Right lobe of liver (tissue), 6 donors: ENCODE measurements at regions not wholly inside any gene's neighbourhood (a gene's known extent, or its start where the extent isn't known, plus 50 kb on each side); places are given as distances from the start of the nearest gene placed in this dataset.

Experiments
- ATAC-seq, 4 donors: fragments of 200-7000 bp; cut with Tn5 transposase; one replicate each; pipeline ENCODE4 v1.9.1; 2020; ENCODE audit warnings: mild to moderate bottlenecking in 4 of 4, moderate library complexity in 4 of 4
- DNase-seq, 3 donors: peaks; one replicate each; pipeline ENCODE4 v3.0.0-alpha.2; 2020
- H3K27ac ChIP-seq, 3 donors: fragments of 200-600 bp; one replicate each; pipeline ENCODE4 v1.8.0; 2022
- H3K27me3 ChIP-seq, 2 donors: fragments of 200-600 bp; one replicate each; pipeline ENCODE4 v1.8.0; 2022
- H3K36me3 ChIP-seq, 4 donors: fragments of 200-600 bp; sonication (generic) in 1 of 4; one replicate each; pipeline versions ENCODE4 v1.5.1 to v1.8.0; 2017 to 2022; ENCODE audit warnings: control low read depth in 1 of 4
- H3K4me1 ChIP-seq, 4 donors: fragments of 200-600 bp; sonication (generic) in 1 of 4; one replicate each; pipeline versions ENCODE4 v1.5.1 to v1.8.0; 2017 to 2022; ENCODE audit warnings: control low read depth in 1 of 4
- H3K4me3 ChIP-seq, 3 donors: fragments of 200-600 bp; one replicate each; pipeline ENCODE4 v1.8.0; 2022
- H3K9me3 ChIP-seq, 4 donors: fragments of 200-600 bp; sonication (generic) in 1 of 4; one replicate each; pipeline versions ENCODE4 v1.5.1 to v1.8.0; 2017 to 2022; ENCODE audit warnings: control low read depth in 1 of 4
- CTCF ChIP-seq, 4 donors: fragments of 200-600 bp in 3 of 4; fragments of 450-650 bp in 1 of 4; IDR thresholded peaks; one replicate each; pipeline versions ENCODE4 v1.5.1 to v1.8.0; 2016 to 2022; ENCODE audit warnings: antibody characterized with exemption in 4 of 4, mild to moderate bottlenecking in 2 of 4
- POLR2A ChIP-seq: fragments of 450-650 bp; IDR thresholded peaks from one replicate; pipeline ENCODE4 v1.6.1; 2017; ENCODE audit warnings: antibody characterized with exemption, mild to moderate bottlenecking
- WGBS: methylation state at CpG from one replicate; pipeline ENCODE4 v1.1.6; 2018; ENCODE audit warnings: low coverage, low lambda C conversion rate; ENCODE audit not compliant: insufficient coverage; ENCODE audit errors: missing lambda C conversion rate; 5-methylcytosine and 5-hydroxymethylcytosine counted together
- intact Hi-C, 2 donors: fragments of 100-400 bp; cut with DNase I; formaldehyde crosslinking; loops; one replicate each; pipeline versions ENCODE4 v1.11.2 to v1.14.1; 2022
- donor health status: DM: no; HTN: yes; CAD: no.
- donor health status: DM: no; HTN: no; CAD: no.
- donor health status: DM: no; HTN: no; CAD: no.
- donor health status: DM: no; HTN: yes; CAD: no.
- donor health status: DM: no; HTN: yes; CAD: no.

GRCh38 chr3:40844896-40845295 lies 320.1 kb downstream of the ZNF621 start:
- DNase-seq (no peak), ATAC-seq (no peak)
- Histone ChIP-seq H3K36me3 (no peaks in the 10 kb centered on the region), H3K27ac (no peak overlapping the region), H3K27me3 (no peaks in the 10 kb centered on the region), H3K9me3 (no peaks in the 10 kb centered on the region), H3K4me1 (no peaks in the 10 kb centered on the region), H3K4me3 (no peak overlapping the region)
- TF ChIP-seq POLR2A (no peak), CTCF (IDR thresholded peaks at IDR 0.05) (no peak)
- intact Hi-C loops = no loop called here
- 71% methylated on average over 2 of the region's 2 CpGs for WGBS

- WGBS = 100% methylated on average over 1 of the region's 1 CpG
- no peaks in the 10 kb centered on the region for H3K9me3 ChIP-seq
- intact Hi-C loops = no loop called here
- H3K4me1 ChIP-seq = no peaks in the 10 kb centered on the region
- no peak overlapping the region for H3K27ac ChIP-seq
- no peaks in the 10 kb centered on the region for H3K27me3 ChIP-seq
- no peak for DNase-seq
- H3K36me3 ChIP-seq = no peaks in the 10 kb centered on the region
- no peak for TF ChIP-seq CTCF (IDR thresholded peaks at IDR 0.05)
- no peak for TF ChIP-seq POLR2A
- ATAC-seq = no peak
- H3K4me3 ChIP-seq = no peak overlapping the region
Observed at GRCh38 chr3:40845447-40845846, 320.7 kb downstream of the ZNF621 start.

- ATAC-seq = no peak
- intact Hi-C loops = no loop called here
- DNase-seq = no peak
- Histone ChIP-seq H3K9me3 (no peaks in the 10 kb centered on the region), H3K27ac (no peak overlapping the region), H3K27me3 (no peaks in the 10 kb centered on the region), H3K4me3 (no peak overlapping the region), H3K4me1 (no peaks in the 10 kb centered on the region), H3K36me3 (no peaks in the 10 kb centered on the region)
- TF ChIP-seq POLR2A (no peak), CTCF (IDR thresholded peaks at IDR 0.05) (no peak)
- WGBS = no CpG with 5 or more reads among the region's 1 CpG
Observed at GRCh38 chr3:40845916-40846315, 321.2 kb downstream of the ZNF621 start.

DNA sequence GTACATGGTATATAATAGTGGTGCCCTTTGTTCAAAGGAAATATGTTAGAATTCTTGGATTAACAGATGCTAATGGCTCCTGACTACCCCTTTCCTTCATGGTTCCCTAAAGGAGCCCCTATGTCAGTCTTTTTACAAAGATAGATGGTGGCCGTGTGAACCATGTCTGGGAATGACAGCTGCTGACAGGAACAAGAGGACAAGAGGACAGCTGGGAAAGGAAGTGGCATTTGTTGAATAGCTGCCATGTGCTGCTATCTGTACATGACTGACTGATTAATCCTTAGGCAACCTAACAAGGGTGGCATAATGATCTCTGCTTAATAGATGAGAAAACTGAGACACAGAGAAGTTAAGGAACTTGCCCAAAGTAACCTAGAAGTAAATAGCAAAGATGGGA lies 321.7 kb downstream of the ZNF621 start:
- no peak for TF ChIP-seq CTCF (IDR thresholded peaks at IDR 0.05)
- no peak for TF ChIP-seq POLR2A
- H3K27ac ChIP-seq = no peak overlapping the region
- DNase-seq = no peak
- H3K4me3 ChIP-seq = no peak overlapping the region
- 88% methylated on average over 1 of the region's 1 CpG for WGBS
- no peaks in the 10 kb centered on the region for H3K4me1 ChIP-seq
- no peaks in the 10 kb centered on the region for H3K27me3 ChIP-seq
- ATAC-seq = no peak
- H3K9me3 ChIP-seq = no peaks in the 10 kb centered on the region
- no peaks in the 10 kb centered on the region for H3K36me3 ChIP-seq
- intact Hi-C loops = no loop called here

DNA sequence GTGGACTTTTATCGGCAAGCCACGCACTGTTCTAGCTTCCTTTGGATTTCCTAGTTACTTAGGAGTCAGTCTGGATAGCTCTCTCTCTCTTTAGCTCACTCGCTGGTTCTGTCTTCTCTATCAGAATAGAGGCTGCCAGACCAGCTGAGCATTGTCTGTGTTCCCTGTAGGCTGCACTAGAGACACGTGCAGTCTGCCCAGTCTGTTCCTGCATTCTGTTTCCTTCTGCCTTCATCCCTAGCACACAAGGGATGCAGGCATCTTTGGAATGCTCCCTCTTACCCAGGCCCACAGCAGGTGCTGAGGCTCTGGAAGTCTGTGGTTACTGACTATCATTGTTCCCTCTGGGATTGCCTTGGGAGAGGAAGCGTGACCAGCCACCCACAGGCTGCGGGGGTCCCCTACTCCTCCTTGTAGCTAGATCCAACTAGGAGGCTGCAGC lies 322.8 kb downstream of the ZNF621 start:
- WGBS = 52% methylated on average over 5 of the region's 6 CpGs

More for the DNA sequence above, 322.8 kb downstream of the ZNF621 start:
- H3K27me3 ChIP-seq = no peaks in the 10 kb centered on the region
- no peaks in the 10 kb centered on the region for H3K4me1 ChIP-seq
- H3K9me3 ChIP-seq = no peaks in the 10 kb centered on the region
- DNase-seq (no peak), ATAC-seq (peak; percentile 23 to 61 (median 36))
- intact Hi-C loops = no loop called here
- no peaks in the 10 kb centered on the region for H3K36me3 ChIP-seq
- no peak overlapping the region for H3K4me3 ChIP-seq
- no peak for TF ChIP-seq CTCF (IDR thresholded peaks at IDR 0.05)
- TF ChIP-seq POLR2A = no peak
- no peak overlapping the region for H3K27ac ChIP-seq
